ENCODE measurements at regions not wholly inside any gene's neighbourhood (a gene's known extent, or its start where the extent isn't known, plus 50 kb on each side); places are given as distances from the start of the nearest gene placed in this dataset.
"Not testable (repeated sequence)": the region's sequence is repeated elsewhere in the genome, so short reads cannot be mapped to it uniquely, and the experiment has no call there.

GRCh38 chr13:65789815-65790214 is 1440.3 kb downstream of the PCDH9 start:
- Histone ChIP-seq H3K4me3 (ENCODE audit: low read length) (no peak overlapping the region), H3K4me1 (ENCODE audit: control insufficient read depth, insufficient read depth, low read length) (no peaks in the 10 kb centered on the region), H3K27ac (ENCODE audit: low read length) (no peak overlapping the region), H3K36me3 (ENCODE audit: control insufficient read depth, insufficient read depth, low read length) (no peaks in the 10 kb centered on the region), H3K27me3 (ENCODE audit: control insufficient read depth, insufficient read depth, low read length) (no peaks in the 10 kb centered on the region), H3K9me3 (ENCODE audit: control insufficient read depth, low read depth, low read length) (no peaks in the 10 kb centered on the region)
- no peak for DNase-seq
- 29% methylated on average over 1 of the region's 1 CpG for WGBS (ENCODE audit: insufficient coverage, low lambda C conversion rate)

- H3K36me3 ChIP-seq (ENCODE audit: control insufficient read depth, insufficient read depth, low read length) = no peaks in the 10 kb centered on the region
- H3K4me3 ChIP-seq (ENCODE audit: low read length) = no peak overlapping the region
- H3K4me1 ChIP-seq (ENCODE audit: control insufficient read depth, insufficient read depth, low read length) = no peaks in the 10 kb centered on the region
- no peak for DNase-seq
- no peak overlapping the region for H3K27ac ChIP-seq (ENCODE audit: low read length)
- 86% methylated on average over 1 of the region's 3 CpGs for WGBS (ENCODE audit: insufficient coverage, low lambda C conversion rate)
- no peaks in the 10 kb centered on the region for H3K27me3 ChIP-seq (ENCODE audit: control insufficient read depth, insufficient read depth, low read length)
- H3K9me3 ChIP-seq (ENCODE audit: control insufficient read depth, low read depth, low read length) = peaks cover 5% of the 10 kb centered on the region
These were observed 1443.1 kb downstream of the PCDH9 start for GRCh38 chr13:65787082-65787481.

- WGBS (ENCODE audit: insufficient coverage, low lambda C conversion rate) = no CpG with 5 or more reads among the region's 12 CpGs
- no peak for DNase-seq
- H3K4me3 ChIP-seq (ENCODE audit: low read length) = no peak overlapping the region
- no peaks in the 10 kb centered on the region for H3K27me3 ChIP-seq (ENCODE audit: control insufficient read depth, insufficient read depth, low read length)
- H3K9me3 ChIP-seq (ENCODE audit: control insufficient read depth, low read depth, low read length) = peaks cover 5% of the 10 kb centered on the region
- H3K4me1 ChIP-seq (ENCODE audit: control insufficient read depth, insufficient read depth, low read length) = no peaks in the 10 kb centered on the region
- H3K27ac ChIP-seq (ENCODE audit: low read length) = no peak overlapping the region
- H3K36me3 ChIP-seq (ENCODE audit: control insufficient read depth, insufficient read depth, low read length) = no peaks in the 10 kb centered on the region
These were observed 1445.9 kb downstream of the PCDH9 start for GRCh38 chr13:65784088-65784816.

- H3K36me3 ChIP-seq (ENCODE audit: control insufficient read depth, insufficient read depth, low read length) = no peaks in the 10 kb centered on the region
- H3K27me3 ChIP-seq (ENCODE audit: control insufficient read depth, insufficient read depth, low read length) = no peaks in the 10 kb centered on the region
- no CpG with 5 or more reads among the region's 6 CpGs for WGBS (ENCODE audit: insufficient coverage, low lambda C conversion rate)
- peaks cover 5% of the 10 kb centered on the region for H3K9me3 ChIP-seq (ENCODE audit: control insufficient read depth, low read depth, low read length)
- DNase-seq = no peak
- no peak overlapping the region for H3K4me3 ChIP-seq (ENCODE audit: low read length)
- H3K4me1 ChIP-seq (ENCODE audit: control insufficient read depth, insufficient read depth, low read length) = no peaks in the 10 kb centered on the region
- no peak overlapping the region for H3K27ac ChIP-seq (ENCODE audit: low read length)
These were observed 1446.8 kb downstream of the PCDH9 start for GRCh38 chr13:65783383-65783782.

- not testable (repeated sequence) for H3K4me1 ChIP-seq (ENCODE audit: control insufficient read depth, insufficient read depth, low read length); H3K36me3 ChIP-seq (ENCODE audit: control insufficient read depth, insufficient read depth, low read length); H3K4me3 ChIP-seq (ENCODE audit: low read length); DNase-seq; H3K27ac ChIP-seq (ENCODE audit: low read length); H3K27me3 ChIP-seq (ENCODE audit: control insufficient read depth, insufficient read depth, low read length); H3K9me3 ChIP-seq (ENCODE audit: control insufficient read depth, low read depth, low read length)
- 100% methylated on average over 1 of the region's 6 CpGs for WGBS (ENCODE audit: insufficient coverage, low lambda C conversion rate)
These were observed 1458.3 kb downstream of the PCDH9 start for GRCh38 chr13:65771704-65772313.

- no peak for DNase-seq
- Histone ChIP-seq H3K27ac (ENCODE audit: low read length) (no peak overlapping the region), H3K4me1 (ENCODE audit: control insufficient read depth, insufficient read depth, low read length) (no peaks in the 10 kb centered on the region), H3K9me3 (ENCODE audit: control insufficient read depth, low read depth, low read length) (no peaks in the 10 kb centered on the region), H3K36me3 (ENCODE audit: control insufficient read depth, insufficient read depth, low read length) (no peaks in the 10 kb centered on the region), H3K27me3 (ENCODE audit: control insufficient read depth, insufficient read depth, low read length) (no peaks in the 10 kb centered on the region), H3K4me3 (ENCODE audit: low read length) (no peak overlapping the region)
- WGBS (ENCODE audit: insufficient coverage, low lambda C conversion rate) = 100% methylated on average over 1 of the region's 6 CpGs
These were observed 1461.6 kb downstream of the PCDH9 start for GRCh38 chr13:65768545-65768944.

GRCh38 chr13:65763811-65764210 is 1466.3 kb downstream of the PCDH9 start:
- no CpG with 5 or more reads among the region's 4 CpGs for WGBS (ENCODE audit: insufficient coverage, low lambda C conversion rate)
- Histone ChIP-seq H3K9me3 (ENCODE audit: control insufficient read depth, low read depth, low read length) (no peaks in the 10 kb centered on the region), H3K27ac (ENCODE audit: low read length) (no peak overlapping the region), H3K27me3 (ENCODE audit: control insufficient read depth, insufficient read depth, low read length) (no peaks in the 10 kb centered on the region), H3K4me1 (ENCODE audit: control insufficient read depth, insufficient read depth, low read length) (no peaks in the 10 kb centered on the region), H3K4me3 (ENCODE audit: low read length) (no peak overlapping the region), H3K36me3 (ENCODE audit: control insufficient read depth, insufficient read depth, low read length) (no peaks in the 10 kb centered on the region)
- DNase-seq = no peak

GRCh38 chr13:65762012-65762411 is 1468.1 kb downstream of the PCDH9 start:
- no peaks in the 10 kb centered on the region for H3K36me3 ChIP-seq (ENCODE audit: control insufficient read depth, insufficient read depth, low read length)
- H3K4me3 ChIP-seq (ENCODE audit: low read length) = no peak overlapping the region
- H3K27me3 ChIP-seq (ENCODE audit: control insufficient read depth, insufficient read depth, low read length) = no peaks in the 10 kb centered on the region

GRCh38 chr13:65756071-65756671 is 1474.0 kb downstream of the PCDH9 start:
- Histone ChIP-seq H3K27ac (ENCODE audit: low read length) (no peak overlapping the region), H3K4me1 (ENCODE audit: control insufficient read depth, insufficient read depth, low read length) (no peaks in the 10 kb centered on the region), H3K4me3 (ENCODE audit: low read length) (no peak overlapping the region), H3K27me3 (ENCODE audit: control insufficient read depth, insufficient read depth, low read length) (no peaks in the 10 kb centered on the region), H3K9me3 (ENCODE audit: control insufficient read depth, low read depth, low read length) (peaks cover 5% of the 10 kb centered on the region), H3K36me3 (ENCODE audit: control insufficient read depth, insufficient read depth, low read length) (no peaks in the 10 kb centered on the region)
- DNase-seq = no peak
- no CpG with 5 or more reads among the region's 5 CpGs for WGBS (ENCODE audit: insufficient coverage, low lambda C conversion rate)

More at GRCh38 chr13:65762012-65762411, 1468.1 kb downstream of the PCDH9 start:
- Histone ChIP-seq H3K4me1 (ENCODE audit: control insufficient read depth, insufficient read depth, low read length) (no peaks in the 10 kb centered on the region), H3K27ac (ENCODE audit: low read length) (no peak overlapping the region), H3K9me3 (ENCODE audit: control insufficient read depth, low read depth, low read length) (peaks cover 4% of the 10 kb centered on the region)
- no peak for DNase-seq

- Histone ChIP-seq H3K9me3 (ENCODE audit: control insufficient read depth, low read depth, low read length) (peaks cover 3% of the 10 kb centered on the region), H3K4me1 (ENCODE audit: control insufficient read depth, insufficient read depth, low read length) (no peaks in the 10 kb centered on the region), H3K27ac (ENCODE audit: low read length) (no peak overlapping the region), H3K27me3 (ENCODE audit: control insufficient read depth, insufficient read depth, low read length) (no peaks in the 10 kb centered on the region), H3K36me3 (ENCODE audit: control insufficient read depth, insufficient read depth, low read length) (no peaks in the 10 kb centered on the region), H3K4me3 (ENCODE audit: low read length) (no peak overlapping the region)
- WGBS (ENCODE audit: insufficient coverage, low lambda C conversion rate) = no CpG with 5 or more reads among the region's 19 CpGs
- no peak for DNase-seq
These were observed 1481.9 kb downstream of the PCDH9 start for GRCh38 chr13:65748227-65748626.
